ENCODE measurements at regions not wholly inside any gene's neighbourhood (a gene's known extent, or its start where the extent isn't known, plus 50 kb on each side); places are given as distances from the start of the nearest gene placed in this dataset.

DNA sequence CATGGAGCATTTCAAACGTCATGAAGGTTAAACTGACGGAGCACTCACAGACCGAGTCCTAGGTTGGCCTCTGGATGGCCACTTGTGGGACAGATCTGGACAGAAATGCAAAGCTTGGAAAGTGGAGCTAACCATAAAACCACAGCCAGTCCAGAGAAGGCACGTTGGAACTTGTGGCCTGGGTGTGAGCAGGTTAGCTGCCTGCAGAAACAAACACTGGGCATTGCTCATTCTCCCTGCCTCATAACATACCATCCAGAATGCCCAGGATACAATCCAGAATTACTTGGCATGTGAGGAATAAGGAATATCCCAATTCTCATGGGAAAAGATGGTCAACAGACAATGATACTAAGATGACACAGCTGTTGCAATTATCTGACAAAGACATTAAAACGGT, 1005.0 kb downstream of the TBC1D22A start:
- TF ChIP-seq POLR2A (IDR thresholded peaks at IDR 0.05), result no peak
- TF ChIP-seq CTCF (IDR thresholded peaks at IDR 0.05), result no peak

Data from esophagus squamous epithelium (tissue), 4 donors.